NCI-H774 (cell line): ENCODE measurements at regions not wholly inside any gene's neighbourhood (a gene's known extent, or its start where the extent isn't known, plus 50 kb on each side); places are given as distances from the start of the nearest gene placed in this dataset.
"Not testable (repeated sequence)": the region's sequence is repeated elsewhere in the genome, so short reads cannot be mapped to it uniquely, and the experiment has no call there.

ENCODE experiments used
- DNase-seq: peaks from one replicate; lab custom pipeline; 2025; lab: John Stamatoyannopoulos, UW

DNA sequence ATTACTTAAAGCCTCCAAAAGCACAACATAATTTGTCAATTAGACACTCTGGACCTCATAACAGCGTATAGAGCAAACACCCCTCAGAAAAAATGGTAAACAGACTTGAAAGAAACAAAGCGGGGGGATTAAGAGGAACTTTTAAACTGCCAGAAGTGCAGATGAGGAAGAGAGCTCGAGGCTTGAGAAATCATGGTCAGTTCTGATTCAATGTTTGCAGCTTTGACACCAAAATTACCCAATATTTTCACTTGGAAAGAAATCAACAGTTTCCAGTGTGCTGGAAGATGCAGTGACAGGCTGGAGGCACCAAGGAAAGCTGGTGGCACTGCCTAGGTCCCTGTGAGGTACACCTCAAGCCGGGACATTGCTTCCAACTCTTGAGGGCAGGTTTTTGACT lies 180.9 kb upstream of the TOX3 start:
- no peak for DNase-seq

GRCh38 chr16:52727441-52727840 lies 180.5 kb upstream of the TOX3 start:
- no peak for DNase-seq

GRCh38 chr16:52725461-52725860 lies 178.5 kb upstream of the TOX3 start:
- DNase-seq = no peak

DNA sequence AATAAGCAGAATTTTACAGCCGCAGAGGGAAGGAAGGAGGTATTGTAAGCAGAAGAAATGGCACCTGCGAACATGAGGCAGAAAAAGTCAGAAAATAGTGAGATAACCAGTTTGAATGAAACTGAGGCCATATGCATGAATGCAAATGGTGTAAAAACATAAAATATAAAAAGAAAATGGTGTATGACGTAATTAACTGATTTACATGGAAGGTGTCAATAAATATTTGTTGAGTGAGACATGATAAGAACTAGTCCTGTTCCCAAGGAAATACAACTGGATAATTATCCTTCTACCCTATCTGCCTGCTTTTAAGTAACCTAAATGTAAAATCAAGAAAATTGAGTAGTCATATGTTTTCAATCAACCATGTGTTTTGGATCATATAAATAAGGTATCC lies 178.1 kb upstream of the TOX3 start:
- no peak for DNase-seq

- DNase-seq = no peak
Measured at GRCh38 chr16:52721331-52721730, 174.4 kb upstream of the TOX3 start.

DNA sequence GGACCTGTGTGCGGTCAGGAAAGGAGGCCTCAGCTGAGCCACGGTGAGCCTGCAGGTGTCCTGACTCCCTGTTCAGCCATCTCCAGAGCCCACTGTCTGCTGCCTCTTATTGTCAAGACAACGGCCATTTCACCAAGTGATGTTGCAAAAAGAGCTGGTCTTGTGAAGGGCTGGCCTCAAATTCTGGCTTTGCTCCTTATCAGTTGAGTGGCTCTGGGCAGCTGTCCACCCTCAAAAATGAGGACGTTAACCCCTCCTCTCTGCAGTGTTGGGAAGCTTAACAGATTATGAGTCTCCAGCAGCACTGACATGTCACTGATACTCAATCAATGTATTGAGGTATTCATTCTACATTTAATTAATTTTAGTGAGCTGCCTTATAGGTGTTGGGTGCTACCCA lies 171.1 kb upstream of the TOX3 start:
- DNase-seq = no peak

GRCh38 chr16:52713740-52714139 lies 166.8 kb upstream of the TOX3 start:
- DNase-seq = no peak

- DNase-seq = no peak
Measured at GRCh38 chr16:52709306-52709705, 162.4 kb upstream of the TOX3 start.

DNA sequence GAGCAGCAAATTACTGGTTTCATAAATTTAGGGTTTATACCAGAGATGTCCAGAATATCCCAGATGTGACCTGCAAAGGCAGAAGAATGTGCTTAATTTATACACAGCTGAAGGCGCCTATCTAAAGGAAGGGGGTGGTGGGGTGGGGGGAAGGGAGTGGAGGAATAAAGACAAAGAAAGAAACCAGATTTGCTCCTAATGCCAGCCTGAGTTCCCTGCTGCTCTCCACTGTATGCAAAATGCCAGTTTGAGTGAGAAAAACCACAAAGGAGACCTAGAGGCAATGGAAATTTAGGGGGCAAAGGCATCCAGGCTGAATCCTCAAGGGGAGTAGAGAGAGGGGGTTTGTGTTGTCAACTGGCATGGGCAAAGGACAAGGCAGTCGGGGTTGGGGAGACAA lies 161.5 kb upstream of the TOX3 start:
- DNase-seq = no peak

GRCh38 chr16:52707676-52708337 lies 160.9 kb upstream of the TOX3 start:
- no peak for DNase-seq

DNA sequence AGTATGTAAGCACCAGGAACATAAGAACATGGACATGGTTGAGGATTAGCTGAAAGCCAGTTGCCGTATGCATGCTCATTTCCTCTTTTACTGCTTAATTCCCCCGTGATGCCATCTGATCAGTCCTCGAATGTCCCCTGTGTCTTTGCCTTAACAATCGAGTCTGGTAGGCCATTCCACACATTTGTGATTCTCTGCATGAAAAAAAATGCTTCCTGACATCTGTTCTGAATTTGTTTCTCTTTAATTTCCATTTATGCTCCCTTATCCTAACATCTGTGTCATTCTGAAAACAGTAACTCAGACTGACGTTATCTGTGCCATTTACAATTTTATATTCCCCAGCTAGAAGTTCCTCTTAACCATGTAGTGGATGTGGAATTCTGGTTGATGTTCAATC lies 158.2 kb upstream of the TOX3 start:
- DNase-seq = no peak

- no peak for DNase-seq
Measured at GRCh38 chr16:52697971-52698370, 151.0 kb upstream of the TOX3 start.

DNA sequence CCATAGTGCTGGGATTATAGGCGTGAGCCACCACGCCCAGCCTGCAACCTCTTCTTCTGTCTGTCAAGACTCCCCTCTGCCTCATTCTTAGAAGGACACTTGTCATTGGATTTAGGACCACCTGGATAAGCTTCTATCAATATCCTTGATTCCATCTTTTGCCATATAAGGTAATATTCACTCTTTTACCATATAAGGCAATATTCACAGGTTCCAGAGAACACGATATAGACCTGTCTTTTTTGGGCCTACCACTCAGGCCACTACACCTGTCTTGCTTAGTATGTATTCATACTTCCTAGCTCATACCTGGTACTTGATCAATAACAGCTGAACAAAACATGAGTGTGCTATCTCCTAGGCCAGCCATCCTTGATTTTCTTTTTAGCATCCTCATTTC lies 149.2 kb upstream of the TOX3 start:
- no peak for DNase-seq

DNA sequence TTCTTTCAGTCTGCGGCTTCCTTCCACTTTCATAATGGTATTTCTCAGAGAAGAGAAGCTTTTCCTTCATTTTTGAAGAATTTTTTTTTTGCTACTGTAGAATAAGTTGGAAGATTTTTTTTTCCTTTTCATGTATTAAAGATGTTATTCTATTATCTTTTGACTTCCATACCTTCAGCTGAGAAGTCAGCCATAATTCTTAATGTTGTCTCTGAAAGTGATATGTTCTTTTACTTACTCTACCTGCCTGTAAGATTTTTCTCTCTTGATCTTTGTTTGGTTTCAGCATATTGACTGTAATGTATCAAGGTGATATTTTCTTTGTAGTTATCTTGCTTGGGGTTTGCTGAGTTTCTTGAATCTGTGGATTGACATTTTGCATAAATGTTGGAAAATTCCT lies 143.5 kb upstream of the TOX3 start:
- no peak for DNase-seq

DNA sequence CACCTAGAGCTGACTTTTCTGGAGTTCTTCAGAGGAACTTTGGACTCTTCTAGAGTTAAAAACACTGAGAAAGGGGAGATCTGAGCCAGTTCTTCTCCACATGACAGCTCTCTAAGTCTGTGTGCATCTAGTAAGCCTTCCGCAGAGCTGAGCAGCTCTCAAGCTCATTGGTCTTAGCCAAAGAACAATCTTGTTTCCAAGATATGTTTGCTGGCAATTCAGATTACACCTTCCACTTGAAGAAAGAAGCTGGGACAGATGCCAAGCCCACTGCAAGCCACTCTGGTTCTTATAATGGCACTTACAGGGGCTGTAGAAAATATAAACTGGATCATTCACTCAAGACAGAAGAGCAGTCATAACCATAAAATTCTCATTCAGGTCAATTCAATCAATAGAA lies 134.1 kb upstream of the TOX3 start:
- no peak for DNase-seq

DNA sequence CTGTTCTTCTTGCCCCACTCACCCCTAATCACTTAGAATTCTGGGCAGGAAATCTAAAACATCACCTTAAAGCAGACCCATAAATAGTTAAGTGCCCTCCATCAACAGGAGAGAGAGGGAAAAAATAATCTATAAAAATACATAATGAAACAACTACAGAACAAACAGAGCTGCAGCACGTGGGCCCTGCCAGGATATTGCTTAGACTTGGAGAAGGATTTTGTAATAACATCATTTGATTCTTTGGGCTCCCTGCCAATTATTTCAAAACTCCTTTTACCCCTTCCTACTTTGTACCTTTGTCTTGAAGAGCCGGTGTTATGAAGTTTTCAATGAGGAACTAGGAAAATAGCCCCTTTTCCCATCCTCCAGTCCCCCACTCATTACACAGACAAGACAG lies 130.6 kb upstream of the TOX3 start:
- DNase-seq = no peak

- no peak for DNase-seq
Measured at GRCh38 chr16:52676959-52677358, 130.0 kb upstream of the TOX3 start.

- no peak for DNase-seq
Measured at GRCh38 chr16:52671590-52671989, 124.6 kb upstream of the TOX3 start.

DNA sequence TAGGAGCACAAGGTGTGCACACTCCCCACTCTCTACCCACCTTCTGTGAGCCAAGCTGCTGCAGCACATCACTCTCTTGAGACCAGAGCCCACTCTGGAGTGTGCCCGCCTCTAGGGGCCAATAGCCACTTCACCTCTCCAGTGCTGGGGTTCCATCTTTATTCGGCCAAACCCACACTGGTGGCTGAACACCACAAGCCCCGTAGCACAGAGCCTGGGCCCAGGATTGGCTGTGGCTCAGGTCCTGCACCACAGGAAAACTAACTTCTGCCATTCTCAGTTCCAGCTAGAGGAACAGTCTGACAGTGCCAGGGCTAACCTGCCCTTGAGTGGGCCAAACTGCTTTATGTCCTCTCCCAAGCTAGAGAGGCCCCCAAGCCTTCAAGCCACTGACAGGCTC lies 111.0 kb upstream of the TOX3 start:
- DNase-seq = no peak

- not testable (repeated sequence) for DNase-seq
Measured at GRCh38 chr16:52655916-52656315, 109.0 kb upstream of the TOX3 start.

DNA sequence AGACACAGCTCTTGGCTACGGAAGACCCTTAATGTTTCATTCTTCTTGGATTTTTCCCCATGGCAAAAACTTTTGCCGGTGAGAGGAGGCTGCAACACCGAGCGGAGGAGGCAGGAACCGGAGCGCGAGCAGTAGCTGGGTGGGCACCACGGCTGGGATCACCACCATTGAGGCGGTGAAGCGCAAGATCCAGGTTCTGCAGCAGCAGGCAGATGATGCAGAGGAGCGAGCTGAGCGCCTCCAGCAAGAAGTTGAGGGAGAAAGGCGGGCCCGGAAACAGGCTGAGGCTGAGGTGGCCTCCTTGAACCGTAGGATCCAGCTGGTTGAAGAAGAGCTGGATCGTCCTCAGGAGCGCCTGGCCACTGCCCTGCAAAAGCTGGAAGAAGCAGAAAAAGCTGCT lies 108.2 kb upstream of the TOX3 start:
- not testable (repeated sequence) for DNase-seq

- no peak for DNase-seq
Measured at GRCh38 chr16:52652033-52652432, 105.1 kb upstream of the TOX3 start.

- DNase-seq = no peak
Measured at GRCh38 chr16:52650789-52651188, 103.8 kb upstream of the TOX3 start.

GRCh38 chr16:52650318-52650717 lies 103.4 kb upstream of the TOX3 start:
- no peak for DNase-seq

- DNase-seq = no peak
Measured at GRCh38 chr16:52649870-52650269, 102.9 kb upstream of the TOX3 start.
